Hepatocyte (in vitro differentiated cells): ENCODE measurements at regions not wholly inside any gene's neighbourhood (a gene's known extent, or its start where the extent isn't known, plus 50 kb on each side); places are given as distances from the start of the nearest gene placed in this dataset.

Experiments
- CTCF ChIP-seq: fragments of 200-600 bp; sonication (generic); IDR thresholded peaks from 2 replicates; pipeline ENCODE4 v1.5.1; 2016; ENCODE audit warnings: antibody characterized with exemption, mild to moderate bottlenecking; ENCODE audit not compliant: poor library complexity
- EZH2 ChIP-seq: fragments of 200-600 bp; sonication (generic); IDR thresholded peaks from 2 replicates; pipeline ENCODE4 v1.6.1; 2016; ENCODE audit warnings: antibody characterized with exemption, mild to moderate bottlenecking, borderline replicate concordance

GRCh38 chr10:35754519-35754918, 112.4 kb upstream of the FZD8 start:
- TF ChIP-seq CTCF (no peak), EZH2 (no peak)
